ENCODE measurements at regions not wholly inside any gene's neighbourhood (a gene's known extent, or its start where the extent isn't known, plus 50 kb on each side); places are given as distances from the start of the nearest gene placed in this dataset.

- TF ChIP-seq CTCF (conservative IDR thresholded peaks at IDR 0.05; ENCODE audit: low read length) (no peak), EZH2phosphoT487 (IDR thresholded peaks at IDR 0.05; ENCODE audit: borderline replicate concordance, low read depth, low read length) (no peak)
Measured at GRCh38 chr3:182052332-182052731, 340.6 kb downstream of the SOX2 start.
